HFFc6 (cell line): ENCODE measurements at regions not wholly inside any gene's neighbourhood (a gene's known extent, or its start where the extent isn't known, plus 50 kb on each side); places are given as distances from the start of the nearest gene placed in this dataset.

Experiments
- DNase-seq: peaks from one replicate; pipeline ENCODE4 v3.0.0-alpha.2; 2018
- H3K27ac Mint-ChIP-seq: 2 replicates; pipeline ENCODE4 v1.8.0; 2020; ENCODE audit warnings: mild to moderate bottlenecking, mixed read lengths
- H3K27me3 Mint-ChIP-seq: 2 replicates; pipeline ENCODE4 v1.8.0; 2021; ENCODE audit warnings: mild to moderate bottlenecking, moderate library complexity, mixed read lengths; ENCODE audit not compliant: insufficient read depth
- H3K36me3 Mint-ChIP-seq: 2 replicates; pipeline ENCODE4 v1.8.0; 2021; ENCODE audit warnings: low read depth, mixed read lengths
- H3K4me1 Mint-ChIP-seq: 2 replicates; pipeline ENCODE4 v1.8.0; 2020; ENCODE audit warnings: low read depth, mixed read lengths
- H3K4me3 Mint-ChIP-seq: 2 replicates; pipeline ENCODE4 v1.8.0; 2020; ENCODE audit warnings: mild to moderate bottlenecking, moderate library complexity, mixed read lengths
- H3K9me3 Mint-ChIP-seq: 2 replicates; pipeline ENCODE4 v1.8.0; 2020; ENCODE audit warnings: mild to moderate bottlenecking, mixed read lengths
- CTCF ChIP-seq: fragments of 200-600 bp; sonication (generic); IDR thresholded peaks from 2 replicates; pipeline ENCODE4 v1.5.0; 2021; ENCODE audit warnings: antibody characterized with exemption, mild to moderate bottlenecking

- no peak overlapping the region for H3K4me3 Mint-ChIP-seq
- peaks cover 74% of the 10 kb centered on the region for H3K9me3 Mint-ChIP-seq
- TF ChIP-seq CTCF: no peak
- H3K27me3 Mint-ChIP-seq: peaks cover 1% of the 10 kb centered on the region; the same call in 1 of the 2 replicates
- no peak for DNase-seq
- H3K4me1 Mint-ChIP-seq: no peaks in the 10 kb centered on the region
- H3K27ac Mint-ChIP-seq: no peak overlapping the region
- H3K36me3 Mint-ChIP-seq: peaks cover 5% of the 10 kb centered on the region
Measured at GRCh38 chr19:56721714-56722113, 50.2 kb upstream of the ZNF835 start.
